Femur (tissue), 1 donor: ENCODE measurements at regions not wholly inside any gene's neighbourhood (a gene's known extent, or its start where the extent isn't known, plus 50 kb on each side); places are given as distances from the start of the nearest gene placed in this dataset.
"Not testable (repeated sequence)": the region's sequence is repeated elsewhere in the genome, so short reads cannot be mapped to it uniquely, and the experiment has no call there.

ENCODE experiments used
- DNase-seq: peaks from one replicate; pipeline ENCODE4 v3.0.0-alpha.2; 2017

GRCh38 chr13:109355875-109356434 lies 430.4 kb downstream of the IRS2 start:
- DNase-seq, result no peak

DNA sequence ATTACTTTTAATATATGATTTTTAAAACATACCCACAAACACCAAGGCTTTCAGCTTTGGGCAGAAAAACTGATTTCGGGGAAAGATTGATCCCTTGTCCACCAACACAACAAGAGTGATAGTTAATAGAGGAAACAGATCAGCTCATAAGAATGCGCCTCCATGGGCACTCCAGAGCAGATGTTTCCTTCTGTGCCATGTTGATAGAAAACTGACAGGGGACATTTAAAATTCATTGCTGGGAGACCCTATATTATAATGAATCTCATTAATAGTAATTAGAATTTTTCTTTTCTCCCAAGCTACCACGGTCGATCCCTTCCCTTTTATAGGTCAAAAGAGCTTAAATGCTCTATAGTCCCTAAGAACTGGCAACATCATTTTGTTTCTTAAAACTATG lies 431.2 kb downstream of the IRS2 start:
- DNase-seq, result no peak

DNA sequence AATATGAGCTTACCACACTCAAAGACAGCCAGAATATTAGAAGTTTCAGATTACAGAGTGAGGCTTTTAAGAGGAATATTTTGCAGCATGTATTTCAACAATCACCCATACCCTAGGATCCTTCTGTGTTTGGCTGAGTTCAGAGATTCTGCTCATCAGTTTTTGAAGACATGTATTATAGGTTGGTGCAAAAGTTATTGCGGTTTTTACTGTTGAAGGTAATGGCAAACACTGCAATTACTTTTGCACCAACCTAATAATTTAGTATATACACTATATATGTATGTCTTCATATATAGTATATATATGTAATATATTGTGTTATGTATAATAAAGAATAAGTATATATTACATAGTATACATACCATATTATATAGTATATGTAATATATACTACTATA lies 435.1 kb downstream of the IRS2 start:
- DNase-seq, result no peak

DNA sequence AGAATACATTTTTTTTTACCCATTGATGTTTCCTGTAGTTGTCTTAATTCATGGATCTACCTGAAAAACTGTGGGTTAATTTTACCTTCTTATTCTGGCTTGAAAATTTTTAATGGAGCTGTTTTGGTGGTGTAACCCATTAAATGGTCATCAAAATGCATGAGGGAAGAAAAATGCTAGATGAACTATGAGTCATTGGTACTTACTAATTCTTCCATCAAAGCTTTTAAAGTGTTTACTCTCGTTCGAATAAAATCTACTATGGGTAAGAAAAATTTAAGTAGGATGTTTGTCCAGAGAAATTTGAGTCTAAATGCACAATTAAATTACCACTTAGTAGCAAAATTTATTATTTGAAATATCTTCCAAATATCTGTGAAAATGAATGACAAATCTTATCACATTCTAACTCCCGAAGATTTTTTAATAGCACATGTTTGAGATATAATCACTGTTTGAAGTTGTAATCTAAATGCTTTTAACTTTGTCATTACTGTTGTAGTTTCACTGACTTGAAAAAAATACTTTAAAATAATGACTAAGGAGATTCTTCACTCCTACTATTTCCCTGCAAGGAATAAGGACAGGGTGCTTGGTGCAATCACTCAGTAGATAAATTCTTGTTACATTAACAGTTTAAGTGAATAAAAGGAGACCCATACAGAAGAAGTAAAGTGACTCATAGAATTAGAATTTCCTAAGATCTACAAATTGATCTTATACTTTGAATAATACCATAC lies 437.7 kb downstream of the IRS2 start:
- DNase-seq, result no peak

- DNase-seq, result no peak
These were observed 440.3 kb downstream of the IRS2 start for GRCh38 chr13:109346060-109346459.

DNA sequence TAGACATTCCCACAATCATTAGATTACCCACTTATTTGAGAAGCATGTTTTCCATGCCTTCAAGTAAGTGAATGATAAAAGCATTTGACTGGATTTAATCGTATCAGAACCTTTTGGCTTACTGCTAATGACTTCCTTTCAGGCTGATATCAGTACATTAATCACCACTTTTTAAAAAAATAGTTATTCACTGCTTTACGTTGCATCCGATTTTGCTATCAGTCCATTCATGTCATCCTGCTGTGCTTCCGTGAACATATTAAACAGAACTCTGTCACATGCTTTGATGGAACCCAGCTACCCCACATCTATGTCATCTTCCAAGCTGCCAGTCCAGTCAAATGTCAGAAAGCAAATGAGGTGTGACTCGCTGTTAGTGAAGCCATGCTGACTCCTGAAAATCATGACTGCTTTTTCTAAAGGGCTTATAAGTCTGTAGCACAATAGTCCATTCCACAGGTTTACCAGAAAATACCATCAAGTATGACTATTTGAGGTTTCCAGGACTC lies 440.9 kb downstream of the IRS2 start:
- no peak for DNase-seq

GRCh38 chr13:109344552-109345157 lies 441.7 kb downstream of the IRS2 start:
- no peak for DNase-seq

- DNase-seq, result no peak
These were observed 449.7 kb downstream of the IRS2 start for GRCh38 chr13:109336730-109337129.

GRCh38 chr13:109333893-109334651 lies 452.3 kb downstream of the IRS2 start:
- DNase-seq, result no peak

GRCh38 chr13:109332506-109333499 lies 453.6 kb downstream of the IRS2 start:
- DNase-seq, result no peak

- DNase-seq, result no peak
These were observed 454.5 kb downstream of the IRS2 start for GRCh38 chr13:109331898-109332297.

GRCh38 chr13:109331011-109331433 lies 455.4 kb downstream of the IRS2 start:
- DNase-seq, result no peak

- no peak for DNase-seq
These were observed 456.3 kb downstream of the IRS2 start for GRCh38 chr13:109330123-109330522.

DNA sequence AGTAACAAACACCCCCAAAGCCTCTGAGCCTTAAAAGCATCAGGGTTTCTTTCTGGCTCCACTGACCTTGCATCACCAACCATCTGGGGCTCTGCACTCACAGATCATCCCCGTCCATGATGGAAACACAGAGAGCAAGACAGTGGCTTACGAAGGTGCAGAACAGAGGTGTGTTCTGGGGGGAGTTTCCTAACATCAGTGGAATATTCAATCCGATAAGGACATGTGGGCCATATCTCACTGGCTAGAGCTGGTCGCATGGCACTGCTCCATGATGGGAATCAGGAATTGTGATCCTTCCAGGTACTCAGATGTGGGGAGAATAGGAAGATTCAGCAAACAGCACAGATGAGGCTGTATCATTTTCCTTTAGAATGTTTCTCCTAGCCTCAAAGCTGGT lies 457.2 kb downstream of the IRS2 start:
- DNase-seq, result no peak

GRCh38 chr13:109326601-109327000 lies 459.8 kb downstream of the IRS2 start:
- DNase-seq, result no peak

DNA sequence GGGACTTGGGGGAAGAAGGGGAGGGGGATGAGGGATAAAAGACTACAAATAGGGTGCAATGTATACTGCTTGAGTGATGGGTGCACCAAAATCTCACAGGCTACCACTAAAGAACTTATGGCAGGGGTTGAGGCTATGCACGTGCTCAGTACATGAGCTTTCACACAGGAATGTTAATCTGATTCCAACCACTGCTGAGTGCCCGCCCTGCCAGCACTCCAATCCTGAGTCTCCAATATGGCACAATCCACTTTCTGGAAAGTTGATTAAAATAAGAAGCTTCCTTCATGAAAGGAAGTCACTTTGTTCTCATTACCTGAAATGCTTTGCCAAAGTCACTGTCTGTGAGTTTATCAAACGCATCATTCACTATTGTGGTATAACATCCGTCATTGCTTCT lies 463.0 kb downstream of the IRS2 start:
- DNase-seq, result no peak

- DNase-seq, result no peak
These were observed 467.3 kb downstream of the IRS2 start for GRCh38 chr13:109318945-109319590.

- DNase-seq, result no peak
These were observed 470.9 kb downstream of the IRS2 start for GRCh38 chr13:109315481-109315880.

- DNase-seq, result no peak
These were observed 472.3 kb downstream of the IRS2 start for GRCh38 chr13:109314101-109314500.

- DNase-seq, result no peak
These were observed 474.0 kb downstream of the IRS2 start for GRCh38 chr13:109312399-109312798.

DNA sequence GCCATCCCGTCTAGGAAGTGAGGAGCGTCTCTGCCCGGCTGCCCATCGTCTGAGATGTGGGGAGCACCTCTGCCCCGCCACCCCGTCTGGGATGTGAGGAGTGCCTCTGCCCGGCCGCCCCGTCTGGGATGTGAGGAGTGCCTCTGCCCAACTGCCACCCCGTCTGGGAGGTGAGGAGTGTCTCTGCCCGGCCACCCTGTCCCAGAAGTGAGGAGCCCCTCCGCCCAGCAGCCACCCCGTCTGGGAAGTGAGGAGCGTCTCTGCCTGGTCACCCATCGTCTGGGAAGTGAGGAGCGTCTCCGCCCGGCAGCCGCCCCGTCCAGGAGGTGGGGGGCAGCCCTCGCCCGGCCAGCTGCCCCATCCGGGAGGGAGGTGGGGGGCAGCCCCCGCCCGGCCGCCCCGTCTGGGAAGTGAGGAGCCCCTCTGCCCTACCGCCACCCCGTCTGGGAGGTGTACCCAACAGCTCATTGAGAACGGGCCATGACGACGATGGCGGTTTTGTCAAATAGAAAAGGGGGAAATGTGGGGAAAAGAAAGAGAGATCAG lies 474.9 kb downstream of the IRS2 start:
- DNase-seq, result not testable (repeated sequence)
